SJSA1 (cell line): ENCODE measurements at regions not wholly inside any gene's neighbourhood (a gene's known extent, or its start where the extent isn't known, plus 50 kb on each side); places are given as distances from the start of the nearest gene placed in this dataset.

ENCODE experiments used
- DNase-seq, 2 experiments: peaks; one replicate each; pipeline ENCODE4 v3.0.0-alpha.2; 2015 to 2020; ENCODE audit warnings: low spot score in 2 of 2, low read depth in 1 of 2
- H3K27ac ChIP-seq: fragments of 250-450 bp; sonication (Bioruptor Pico); 2 replicates; pipeline ENCODE4 v1.5.1; 2020; ENCODE audit warnings: mild to moderate bottlenecking, moderate library complexity
- H3K27me3 ChIP-seq: fragments of 250-450 bp; sonication (Bioruptor Pico); replicated peaks from 2 replicates; pipeline ENCODE4 v1.5.1; 2020; ENCODE audit warnings: mild to moderate bottlenecking, moderate library complexity
- H3K36me3 ChIP-seq: fragments of 250-450 bp; sonication (Bioruptor Pico); 2 replicates; pipeline ENCODE4 v1.5.1; 2020; ENCODE audit warnings: mild to moderate bottlenecking
- H3K4me1 ChIP-seq: fragments of 250-450 bp; sonication (Bioruptor Pico); replicated peaks from 2 replicates; pipeline ENCODE4 v1.6.1; 2021; ENCODE audit warnings: mild to moderate bottlenecking
- H3K4me3 ChIP-seq: fragments of 250-450 bp; sonication (Bioruptor Pico); 2 replicates; pipeline ENCODE4 v1.5.1; 2020; ENCODE audit warnings: mild to moderate bottlenecking
- H3K9me3 ChIP-seq: fragments of 250-450 bp; sonication (Bioruptor Pico); replicated peaks from 2 replicates; pipeline ENCODE4 v1.5.1; 2020; ENCODE audit warnings: mild to moderate bottlenecking

DNA sequence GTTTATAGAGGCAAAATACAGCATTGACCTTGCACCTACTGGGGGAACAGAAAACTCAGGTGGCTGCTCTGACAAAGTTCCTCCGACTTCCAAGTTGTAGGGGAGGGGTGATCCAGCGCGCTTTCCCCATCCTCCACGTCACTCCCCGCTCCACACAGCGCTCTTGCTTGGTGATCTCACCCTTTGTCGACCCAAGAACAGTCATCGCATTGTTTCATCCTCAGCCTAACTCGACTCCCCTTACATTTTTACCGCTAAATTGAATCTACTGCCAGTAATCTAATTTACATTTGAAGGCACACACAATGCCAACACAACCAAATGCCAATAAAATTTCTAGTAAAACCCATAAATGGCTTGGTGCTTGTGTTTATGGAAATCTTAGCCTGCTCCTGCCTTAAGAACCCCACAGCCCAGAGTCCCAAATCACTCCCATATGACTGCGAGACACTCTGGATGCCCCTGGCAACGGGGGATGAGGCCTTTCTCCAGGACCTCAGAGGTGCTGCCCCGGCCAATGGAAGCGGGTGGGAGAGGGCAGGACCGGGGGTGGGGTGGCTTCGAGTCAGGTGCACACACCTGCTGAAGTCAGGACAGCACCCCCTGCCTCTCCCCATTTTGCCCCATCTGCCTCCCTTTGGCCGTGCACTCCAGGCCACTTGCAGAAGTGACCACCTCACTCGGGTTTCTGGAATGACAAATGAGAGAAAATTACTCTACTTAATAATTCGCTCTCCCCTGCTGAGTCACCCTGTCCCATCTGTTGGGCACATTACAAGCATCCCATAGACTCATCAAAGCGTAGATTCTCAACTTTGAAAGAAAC lies 98.2 kb upstream of the GSC start:
- H3K27me3 ChIP-seq, result no peaks in the 10 kb centered on the region
- DNase-seq, result peak in 1 of 2 experiments; percentile 16
- no peak overlapping the region for H3K4me3 ChIP-seq
- no peaks in the 10 kb centered on the region for H3K36me3 ChIP-seq
- no peak overlapping the region for H3K27ac ChIP-seq
- H3K4me1 ChIP-seq, result peaks cover 6% of the 10 kb centered on the region
- no peaks in the 10 kb centered on the region for H3K9me3 ChIP-seq

DNA sequence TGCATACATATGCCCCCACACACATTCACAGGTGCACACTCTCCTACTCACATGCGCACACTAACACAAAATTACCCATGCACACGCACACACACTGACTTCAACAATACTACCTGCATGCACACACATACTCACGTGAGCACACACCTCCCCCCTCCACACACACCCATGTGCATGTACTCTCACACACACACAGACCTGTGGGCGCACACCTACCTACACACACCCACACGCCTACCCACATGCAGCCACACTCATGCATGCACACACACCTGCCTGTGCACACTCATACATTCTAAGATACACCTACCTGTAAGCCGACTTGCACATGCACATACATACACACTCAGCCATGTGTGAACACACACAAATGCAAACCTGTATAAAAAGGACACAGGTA lies 97.3 kb upstream of the GSC start:
- Histone ChIP-seq H3K9me3 (no peaks in the 10 kb centered on the region), H3K4me1 (peaks cover 6% of the 10 kb centered on the region), H3K4me3 (no peak overlapping the region), H3K27ac (no peak overlapping the region), H3K36me3 (no peaks in the 10 kb centered on the region), H3K27me3 (no peaks in the 10 kb centered on the region)
- DNase-seq, result no peak

DNA sequence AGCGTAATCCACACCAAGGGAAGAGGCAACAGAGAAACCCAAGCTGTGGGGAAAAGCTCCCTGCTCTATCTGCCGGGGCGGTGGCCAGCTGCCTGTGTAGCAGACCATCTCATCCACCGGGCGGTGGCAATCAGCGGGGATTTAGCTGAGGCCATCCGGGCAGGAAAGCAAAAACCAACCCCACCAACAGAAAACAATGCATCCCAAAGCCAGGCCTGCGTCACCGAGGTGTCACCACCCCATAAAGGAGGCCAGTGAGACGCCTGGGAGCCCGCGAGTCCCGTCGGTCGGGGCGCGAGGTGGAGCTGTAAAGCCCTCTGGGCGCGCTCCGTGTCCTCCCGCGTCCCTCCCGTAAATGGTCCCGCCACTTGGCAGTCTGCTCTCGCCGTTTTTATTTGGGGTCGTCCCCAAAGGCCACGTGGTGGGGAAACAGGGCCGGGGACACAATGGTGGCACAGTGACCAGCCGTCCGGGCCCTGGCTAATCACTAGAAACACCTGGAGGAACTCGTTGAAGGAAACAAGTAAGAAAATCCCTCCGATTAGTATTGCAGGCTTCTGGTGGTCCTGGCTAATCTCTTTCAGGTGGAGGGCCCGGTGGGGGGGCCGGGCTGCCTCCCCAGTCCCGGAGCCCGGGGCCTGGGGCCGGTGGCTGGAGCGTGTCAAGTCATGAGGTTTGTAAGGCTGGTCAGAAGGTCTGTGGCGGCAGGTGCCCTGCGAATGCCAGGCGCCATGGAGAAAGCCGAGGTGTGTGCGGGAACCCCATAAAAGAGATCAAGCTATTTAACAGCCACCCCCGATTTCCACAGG lies 94.7 kb upstream of the GSC start:
- Histone ChIP-seq H3K27ac (no peak overlapping the region), H3K4me3 (no peak overlapping the region), H3K4me1 (peaks cover 6% of the 10 kb centered on the region), H3K9me3 (no peaks in the 10 kb centered on the region), H3K36me3 (no peaks in the 10 kb centered on the region), H3K27me3 (no peaks in the 10 kb centered on the region)
- DNase-seq, result no peak

DNA sequence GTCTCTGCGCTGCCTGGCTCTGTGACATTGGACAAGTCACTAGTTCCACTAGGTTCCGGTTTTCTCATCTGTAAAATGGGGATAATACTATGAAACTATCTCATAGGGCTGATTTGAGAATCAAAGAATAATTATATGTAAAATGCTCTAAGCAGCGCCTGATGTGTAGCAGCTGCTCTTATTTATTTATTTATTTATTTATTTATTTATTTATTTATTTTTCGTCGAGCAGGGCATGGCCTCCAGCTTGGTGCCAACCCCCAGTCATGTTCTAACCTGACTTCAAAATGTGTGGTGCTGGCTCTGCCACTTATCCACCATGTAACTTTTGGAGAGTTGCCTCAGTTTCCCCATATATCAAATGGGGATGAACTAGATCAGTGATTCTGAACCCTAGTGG lies 93.5 kb upstream of the GSC start:
- no peak overlapping the region for H3K27ac ChIP-seq
- no peaks in the 10 kb centered on the region for H3K27me3 ChIP-seq
- H3K36me3 ChIP-seq, result no peaks in the 10 kb centered on the region
- no peaks in the 10 kb centered on the region for H3K9me3 ChIP-seq
- peaks cover 5% of the 10 kb centered on the region for H3K4me1 ChIP-seq
- no peak for DNase-seq
- no peak overlapping the region for H3K4me3 ChIP-seq

DNA sequence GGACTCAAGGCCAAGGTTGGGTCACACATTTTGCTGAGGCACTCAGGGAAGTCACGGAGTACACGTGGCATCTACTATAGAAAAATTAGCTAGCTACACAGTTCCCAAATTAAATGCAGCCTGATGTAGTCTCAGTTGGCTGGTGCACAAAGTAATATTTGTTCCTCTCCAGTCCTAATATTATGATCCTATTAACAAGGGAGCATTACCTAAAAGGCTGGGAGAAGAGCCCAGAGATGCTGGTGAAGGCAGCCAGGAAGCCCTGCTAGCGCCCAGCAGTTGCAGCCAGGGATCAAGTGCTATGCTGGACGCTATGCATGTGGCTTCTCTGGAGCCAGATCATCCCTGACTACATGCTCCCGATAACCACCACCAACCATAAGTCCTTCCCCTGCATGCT lies 88.0 kb upstream of the GSC start:
- Histone ChIP-seq H3K27ac (no peak overlapping the region), H3K36me3 (no peaks in the 10 kb centered on the region), H3K4me1 (no peaks in the 10 kb centered on the region), H3K9me3 (no peaks in the 10 kb centered on the region), H3K27me3 (no peaks in the 10 kb centered on the region), H3K4me3 (no peak overlapping the region)
- no peak for DNase-seq

DNA sequence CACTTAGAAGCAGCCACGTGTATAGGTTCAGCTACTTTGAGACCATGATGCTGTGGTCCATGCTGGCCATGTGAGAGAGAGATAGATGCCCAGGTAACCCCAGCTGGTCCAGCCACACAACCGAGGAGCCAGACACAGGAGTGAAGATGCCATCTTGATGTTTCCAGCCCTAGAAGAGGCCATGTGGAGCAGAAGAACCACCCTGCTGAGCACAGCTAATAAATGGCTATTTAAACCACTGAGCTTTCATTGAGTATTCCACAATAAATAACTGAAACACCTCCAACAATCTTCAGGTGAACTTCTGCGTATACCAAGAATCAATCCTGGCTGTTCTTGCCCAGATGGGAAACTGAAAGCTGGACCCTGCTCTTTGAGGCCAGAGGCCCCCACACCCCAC lies 84.0 kb upstream of the GSC start:
- no peak overlapping the region for H3K4me3 ChIP-seq
- H3K36me3 ChIP-seq, result no peaks in the 10 kb centered on the region
- no peak overlapping the region for H3K27ac ChIP-seq
- H3K9me3 ChIP-seq, result no peaks in the 10 kb centered on the region
- no peaks in the 10 kb centered on the region for H3K4me1 ChIP-seq
- no peak for DNase-seq
- no peaks in the 10 kb centered on the region for H3K27me3 ChIP-seq

DNA sequence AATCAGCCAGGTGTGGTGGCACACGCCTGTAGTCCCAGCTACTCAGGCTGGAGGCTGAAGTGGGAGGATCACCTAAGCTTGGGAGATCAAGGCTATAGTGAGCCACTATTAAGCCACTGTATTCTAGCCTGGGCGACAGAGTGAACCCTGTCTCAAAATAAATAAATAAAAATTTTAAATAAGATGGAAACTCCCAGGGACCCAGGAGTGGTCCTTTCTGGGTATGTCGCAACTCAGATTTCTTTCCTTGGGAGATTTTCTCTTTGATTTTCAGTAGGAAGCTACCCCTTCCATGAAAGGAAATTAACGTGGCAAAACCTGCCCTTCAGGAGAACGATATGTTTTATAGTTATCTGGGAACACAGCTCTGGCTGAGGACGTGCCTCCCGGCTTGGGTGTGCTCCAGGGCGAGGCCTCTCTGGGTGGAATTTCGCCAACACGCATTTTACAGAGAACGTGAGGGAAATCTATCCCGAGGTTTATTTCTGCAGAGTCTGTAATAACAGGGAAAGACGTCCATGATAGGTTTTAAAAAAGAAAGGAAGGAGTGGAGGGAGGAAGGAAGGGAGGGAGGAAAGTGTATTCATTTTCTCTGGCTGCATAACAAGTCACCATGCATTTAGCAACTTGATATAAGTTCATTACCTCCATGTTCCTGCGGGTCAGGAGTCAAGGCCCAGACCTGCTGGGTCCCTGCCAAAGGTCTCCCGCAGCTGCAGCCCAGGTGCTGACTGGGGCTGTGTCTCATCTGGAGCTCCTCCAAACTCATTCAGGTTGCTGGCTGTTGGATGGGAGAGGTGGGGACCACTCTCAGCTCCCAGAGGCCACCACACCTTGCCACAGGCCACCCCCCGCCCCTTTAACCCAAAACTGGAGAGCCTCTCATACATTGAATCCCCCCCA lies 80.6 kb upstream of the GSC start:
- H3K9me3 ChIP-seq, result no peaks in the 10 kb centered on the region

DNA sequence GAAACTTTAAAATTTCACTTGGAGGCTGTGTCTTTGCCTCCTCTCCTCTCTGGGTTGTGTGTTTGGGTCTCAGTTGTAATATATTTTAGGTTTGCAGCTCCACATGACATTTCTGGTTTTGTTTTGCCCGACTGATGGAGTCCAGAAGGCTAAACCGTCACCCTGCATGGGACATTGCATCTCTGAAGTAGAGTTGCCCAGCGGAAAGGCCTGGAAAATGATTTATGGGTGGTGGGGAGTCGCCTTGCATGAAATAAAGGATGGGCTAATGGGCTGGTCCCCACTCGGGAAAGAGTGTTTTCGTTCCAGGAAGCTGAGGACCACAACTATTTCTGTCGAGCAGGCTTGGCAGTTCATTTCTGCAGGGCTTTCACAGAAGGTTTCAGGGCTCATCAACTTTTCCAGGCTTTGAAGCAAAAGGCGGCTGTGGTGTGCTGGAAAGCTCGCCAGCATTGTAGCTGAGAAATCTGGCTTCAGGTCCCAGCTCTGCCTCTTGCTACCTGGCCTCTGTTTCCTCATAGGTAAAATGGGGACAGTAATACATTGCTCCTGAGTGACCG lies 74.8 kb upstream of the GSC start:
- no peak for DNase-seq

More for the DNA sequence above, 80.6 kb upstream of the GSC start:
- no peak for DNase-seq
- Histone ChIP-seq H3K36me3 (no peaks in the 10 kb centered on the region), H3K4me3 (no peak overlapping the region), H3K27ac (no peak overlapping the region), H3K4me1 (no peaks in the 10 kb centered on the region), H3K27me3 (no peaks in the 10 kb centered on the region)

DNA sequence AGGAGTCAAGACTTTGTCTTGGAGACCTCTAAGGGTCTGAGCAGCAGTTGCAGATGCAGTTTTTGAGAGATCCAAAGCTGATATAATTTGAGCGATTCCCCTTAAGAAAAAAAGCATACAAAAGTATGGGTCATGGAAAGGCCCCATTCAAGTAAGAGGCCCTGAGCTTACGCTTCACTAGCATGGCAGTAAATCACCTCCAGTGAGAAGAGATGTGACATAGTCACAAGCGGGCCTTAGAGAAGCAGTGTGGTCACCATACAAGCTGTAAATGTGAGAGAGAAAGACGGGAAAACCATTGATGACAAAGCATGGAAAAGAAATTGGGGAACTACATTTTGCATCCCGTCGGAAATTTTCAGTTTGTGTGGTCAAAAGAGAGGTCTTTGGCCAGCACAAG lies 70.6 kb upstream of the GSC start:
- Histone ChIP-seq H3K4me1 (no peaks in the 10 kb centered on the region), H3K27ac (no peak overlapping the region), H3K9me3 (no peaks in the 10 kb centered on the region), H3K4me3 (no peak overlapping the region), H3K36me3 (no peaks in the 10 kb centered on the region), H3K27me3 (no peaks in the 10 kb centered on the region)
- no peak for DNase-seq

More for the DNA sequence above, 74.8 kb upstream of the GSC start:
- Histone ChIP-seq H3K4me3 (no peak overlapping the region), H3K9me3 (no peaks in the 10 kb centered on the region), H3K4me1 (no peaks in the 10 kb centered on the region), H3K27ac (no peak overlapping the region), H3K27me3 (no peaks in the 10 kb centered on the region), H3K36me3 (no peaks in the 10 kb centered on the region)

DNA sequence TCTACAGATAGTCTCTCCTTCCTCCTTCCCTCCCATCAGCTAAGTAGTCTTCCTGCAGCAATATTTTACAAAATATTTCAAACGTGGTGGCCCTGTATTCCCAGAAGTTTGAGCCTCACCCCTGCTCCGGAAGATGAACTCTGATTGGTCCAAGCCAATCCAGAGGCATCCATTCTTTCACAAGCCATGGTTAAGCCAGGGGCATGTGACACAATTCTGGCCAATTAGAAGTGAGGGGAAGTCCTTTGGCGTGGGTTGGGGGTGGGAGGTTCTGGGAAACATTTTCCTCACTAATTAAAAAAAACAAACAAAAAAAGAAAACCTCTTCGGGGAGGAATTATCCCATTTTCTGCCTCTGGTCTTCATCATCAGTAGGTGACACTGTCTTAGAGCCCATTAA lies 69.4 kb upstream of the GSC start:
- H3K9me3 ChIP-seq, result no peaks in the 10 kb centered on the region
- DNase-seq, result no peak
- H3K27ac ChIP-seq, result no peak overlapping the region
- H3K4me1 ChIP-seq, result no peaks in the 10 kb centered on the region
- no peaks in the 10 kb centered on the region for H3K36me3 ChIP-seq
- H3K4me3 ChIP-seq, result no peak overlapping the region
- no peaks in the 10 kb centered on the region for H3K27me3 ChIP-seq

DNA sequence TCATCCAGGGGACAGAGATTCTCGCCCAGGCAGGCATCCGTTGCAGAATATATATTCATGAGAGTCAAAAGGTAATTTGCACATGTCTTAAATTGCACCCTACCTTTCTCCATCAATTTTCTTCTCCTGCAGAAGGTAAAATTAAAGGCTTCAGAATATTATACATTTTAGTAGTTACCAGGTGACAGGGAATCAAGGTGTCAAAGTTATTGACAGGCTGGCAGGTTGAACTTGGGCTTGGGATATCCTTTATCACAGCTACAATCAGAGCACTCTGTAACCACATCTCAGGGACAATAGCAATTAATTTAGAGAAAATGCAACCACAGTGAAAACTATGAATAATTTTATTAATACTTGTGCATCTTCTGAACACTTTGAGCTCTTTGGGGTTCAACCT lies 66.9 kb upstream of the GSC start:
- no peak overlapping the region for H3K27ac ChIP-seq
- no peaks in the 10 kb centered on the region for H3K4me1 ChIP-seq
- H3K36me3 ChIP-seq, result no peaks in the 10 kb centered on the region
- no peaks in the 10 kb centered on the region for H3K27me3 ChIP-seq
- H3K9me3 ChIP-seq, result no peaks in the 10 kb centered on the region
- no peak for DNase-seq
- no peak overlapping the region for H3K4me3 ChIP-seq

DNA sequence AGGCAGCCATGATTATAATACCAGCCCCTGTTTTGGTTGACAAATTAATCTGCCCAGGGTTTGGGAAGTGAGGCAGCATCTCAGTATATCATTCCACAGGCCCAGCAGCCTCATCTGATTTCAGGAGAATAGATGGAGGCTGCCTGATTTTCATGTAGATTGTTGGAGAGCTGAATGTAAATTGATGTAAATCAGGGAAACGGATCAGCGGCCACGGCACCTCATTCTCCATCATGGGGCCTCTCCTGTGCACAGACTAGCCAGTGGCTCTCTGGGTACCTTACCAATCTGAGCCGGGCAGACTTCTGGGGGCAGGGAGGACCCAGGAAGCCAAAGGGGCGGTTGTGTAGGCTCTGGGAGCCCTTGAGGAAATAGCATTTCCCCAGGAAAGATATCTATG lies 63.7 kb upstream of the GSC start:
- DNase-seq, result no peak
- no peaks in the 10 kb centered on the region for H3K4me1 ChIP-seq
- no peaks in the 10 kb centered on the region for H3K9me3 ChIP-seq
- H3K27me3 ChIP-seq, result no peaks in the 10 kb centered on the region
- H3K4me3 ChIP-seq, result no peak overlapping the region
- H3K27ac ChIP-seq, result no peak overlapping the region
- H3K36me3 ChIP-seq, result no peaks in the 10 kb centered on the region

DNA sequence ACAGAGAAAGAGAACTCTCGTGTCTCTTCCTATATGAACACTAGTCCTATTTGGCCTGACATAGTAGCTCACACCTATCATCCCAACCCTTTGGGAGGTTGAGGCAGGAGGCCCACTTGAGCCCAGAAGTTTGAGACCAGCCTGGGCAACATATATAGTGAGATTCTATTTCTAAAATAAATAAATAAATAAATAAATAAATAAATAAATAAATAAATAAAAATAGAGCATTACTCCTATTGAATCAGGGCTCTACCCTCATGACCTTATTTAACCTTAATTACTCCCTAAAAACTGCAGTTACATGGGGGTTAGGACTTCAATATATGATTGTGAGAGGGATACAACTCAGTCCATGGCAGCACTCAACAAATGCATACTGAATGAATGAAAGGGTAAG lies 61.2 kb upstream of the GSC start:
- Histone ChIP-seq H3K27ac (no peak overlapping the region), H3K4me3 (no peak overlapping the region), H3K4me1 (no peaks in the 10 kb centered on the region), H3K36me3 (no peaks in the 10 kb centered on the region), H3K9me3 (no peaks in the 10 kb centered on the region), H3K27me3 (no peaks in the 10 kb centered on the region)
- no peak for DNase-seq
